ENCODE measurements at regions not wholly inside any gene's neighbourhood (a gene's known extent, or its start where the extent isn't known, plus 50 kb on each side); places are given as distances from the start of the nearest gene placed in this dataset.

GRCh38 chr1:60573726-60574409 is 500.3 kb upstream of the C1orf87 start:
- TF ChIP-seq POLR2A (IDR thresholded peaks at IDR 0.05) (no peak), CTCF (IDR thresholded peaks at IDR 0.05) (no peak), POLR2AphosphoS5 (IDR thresholded peaks at IDR 0.05) (no peak)

Measured in suprapubic skin (tissue), 4 donors.